BLaER1 treated with 17β-estradiol and CSF1 and Interleukin-3, amounts not matched to agents 10 nM and 100 nM (cell line): ENCODE measurements at regions not wholly inside any gene's neighbourhood (a gene's known extent, or its start where the extent isn't known, plus 50 kb on each side); places are given as distances from the start of the nearest gene placed in this dataset.
"Not testable (repeated sequence)": the region's sequence is repeated elsewhere in the genome, so short reads cannot be mapped to it uniquely, and the experiment has no call there.

Experiments used
- H3K27ac ChIP-seq, 11 experiments: shearing (Covaris generic); formaldehyde crosslinking; 2 replicates each; pipeline ENCODE4 v1.8.1; 2022
- H3K27me3 ChIP-seq, 11 experiments: shearing (Covaris generic); formaldehyde crosslinking; 2 replicates each; pipeline ENCODE4 v1.8.1; 2022
- H3K36me3 ChIP-seq, 11 experiments: shearing (Covaris generic); formaldehyde crosslinking; 2 replicates each; pipeline ENCODE4 v1.8.1; 2022
- H3K4me1 ChIP-seq, 10 experiments: shearing (Covaris generic); formaldehyde crosslinking; 2 replicates each; pipeline ENCODE4 v1.8.1; 2022
- H3K4me2 ChIP-seq, 11 experiments: shearing (Covaris generic); formaldehyde crosslinking; 2 replicates each; pipeline ENCODE4 v1.8.1; 2022
- H3K4me3 ChIP-seq, 10 experiments: shearing (Covaris generic); formaldehyde crosslinking; 2 replicates each; pipeline ENCODE4 v1.8.1; 2022
- H3K9ac ChIP-seq, 11 experiments: shearing (Covaris generic); formaldehyde crosslinking; 2 replicates each; pipeline ENCODE4 v1.8.1; 2022
- H3K9me3 ChIP-seq, 11 experiments: shearing (Covaris generic); formaldehyde crosslinking; replicated peaks in 1 of 11; 2 replicates each; pipeline ENCODE4 v1.8.1; 2022
- H4K20me1 ChIP-seq, 11 experiments: shearing (Covaris generic); formaldehyde crosslinking; 2 replicates each; pipeline ENCODE4 v1.8.1; 2022
- Cebpa-rat ChIP-seq, 11 experiments: shearing (Covaris generic); IDR thresholded peaks; 2 replicates each; pipeline ENCODE4 v1.8.1; 2022

- not testable (repeated sequence) for H3K4me2 ChIP-seq, H3K4me1 ChIP-seq, H3K36me3 ChIP-seq, H3K27ac ChIP-seq, H3K4me3 ChIP-seq, H3K9ac ChIP-seq, H4K20me1 ChIP-seq, H3K27me3 ChIP-seq
- H3K9me3 ChIP-seq = peaks cover 20 to 30% (median 23%) of the 10 kb centered on the region in 11 experiments
Observed at GRCh38 chr4:142897518-142897917, 51.4 kb upstream of the INPP4B start.

DNA sequence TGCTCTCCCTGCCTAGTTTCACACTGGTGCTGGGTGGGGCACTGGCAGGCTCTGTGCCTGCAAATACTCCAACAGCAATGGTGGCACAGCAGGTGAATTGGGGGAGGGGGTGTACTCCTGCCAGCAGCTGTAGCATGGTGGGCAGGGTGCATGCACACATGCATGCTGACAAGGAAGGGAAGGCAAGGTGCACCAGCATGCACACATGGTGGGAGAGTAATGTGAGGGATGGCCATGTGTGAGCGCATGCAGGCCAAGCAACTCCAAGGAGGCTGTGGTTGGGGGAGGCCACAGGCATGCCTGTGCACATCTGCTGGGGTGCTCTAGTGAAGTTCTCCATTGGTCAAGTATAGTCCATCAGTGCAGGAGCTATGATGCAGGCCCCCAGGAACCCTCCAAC, 54.5 kb upstream of the INPP4B start:
- Histone ChIP-seq H3K9ac (no peak overlapping the region), H3K4me2 (no peak overlapping the region), H4K20me1 (no peaks in the 10 kb centered on the region), H3K27ac (no peak overlapping the region), H3K9me3 (peaks cover 0 to 16% (median 0%) of the 10 kb centered on the region in 11 experiments; a peak in 4 of 22 replicates), H3K4me3 (no peak overlapping the region), H3K4me1 (no peaks in the 10 kb centered on the region), H3K27me3 (no peaks in the 10 kb centered on the region), H3K36me3 (no peaks in the 10 kb centered on the region)
- no peak for TF ChIP-seq Cebpa-rat (IDR thresholded peaks at IDR 0.05)

DNA sequence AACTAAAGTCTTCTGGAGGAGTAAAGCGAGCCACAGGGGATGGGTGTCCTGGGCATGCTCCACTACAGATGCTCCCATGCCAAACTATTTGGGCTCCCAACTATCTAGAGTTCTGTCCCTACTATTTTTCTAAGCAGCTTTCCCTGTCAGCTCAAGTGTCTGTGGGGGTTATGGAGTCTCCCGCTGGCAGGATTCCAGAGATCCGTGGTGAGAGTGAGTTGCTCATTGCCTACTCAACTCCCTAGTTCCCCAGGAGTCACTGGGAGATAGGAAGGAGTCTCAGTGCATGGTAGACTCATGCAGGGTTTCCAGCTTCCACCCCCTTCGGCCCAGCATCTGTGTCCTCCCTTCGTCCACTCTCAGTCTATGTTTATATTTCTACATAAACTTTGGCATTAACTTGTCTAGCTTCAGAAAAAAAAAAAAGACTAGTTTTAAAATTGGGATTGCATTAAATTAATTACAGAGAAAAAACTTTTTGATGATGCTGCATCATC, 55.1 kb upstream of the INPP4B start:
- Histone ChIP-seq H3K4me3 (no peak overlapping the region), H3K27ac (no peak overlapping the region), H3K4me1 (no peaks in the 10 kb centered on the region), H3K36me3 (no peaks in the 10 kb centered on the region), H3K9me3 (peaks cover 0 to 14% (median 0%) of the 10 kb centered on the region in 11 experiments; a peak in 4 of 22 replicates), H3K9ac (no peak overlapping the region), H4K20me1 (no peaks in the 10 kb centered on the region), H3K4me2 (no peak overlapping the region), H3K27me3 (no peaks in the 10 kb centered on the region)
- TF ChIP-seq Cebpa-rat (IDR thresholded peaks at IDR 0.05) = no peak

DNA sequence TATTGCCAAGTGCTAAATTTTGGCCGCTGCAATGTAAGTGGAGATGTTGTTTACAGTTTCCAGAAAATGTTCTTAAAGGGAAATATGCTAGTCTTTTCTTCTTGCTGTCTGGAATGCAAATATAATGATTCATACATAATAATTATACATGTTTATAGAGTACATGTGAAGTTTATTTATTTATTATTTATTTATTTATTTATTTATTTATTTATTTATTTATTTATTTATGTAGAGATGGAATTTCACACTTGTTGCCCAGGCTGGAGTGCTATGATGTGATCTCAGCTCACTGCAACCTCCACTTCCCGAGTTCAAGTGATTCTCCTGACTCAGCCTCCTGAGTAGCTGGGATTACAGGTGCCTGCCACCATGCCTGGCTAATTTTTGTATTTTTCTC, 57.5 kb upstream of the INPP4B start:
- H3K4me2 ChIP-seq, H3K9ac ChIP-seq, H4K20me1 ChIP-seq, H3K27me3 ChIP-seq, H3K4me1 ChIP-seq, H3K4me3 ChIP-seq, H3K36me3 ChIP-seq, H3K27ac ChIP-seq: not testable (repeated sequence)
- peaks cover 0 to 14% (median 0%) of the 10 kb centered on the region in 11 experiments; a peak in 3 of 22 replicates for H3K9me3 ChIP-seq

DNA sequence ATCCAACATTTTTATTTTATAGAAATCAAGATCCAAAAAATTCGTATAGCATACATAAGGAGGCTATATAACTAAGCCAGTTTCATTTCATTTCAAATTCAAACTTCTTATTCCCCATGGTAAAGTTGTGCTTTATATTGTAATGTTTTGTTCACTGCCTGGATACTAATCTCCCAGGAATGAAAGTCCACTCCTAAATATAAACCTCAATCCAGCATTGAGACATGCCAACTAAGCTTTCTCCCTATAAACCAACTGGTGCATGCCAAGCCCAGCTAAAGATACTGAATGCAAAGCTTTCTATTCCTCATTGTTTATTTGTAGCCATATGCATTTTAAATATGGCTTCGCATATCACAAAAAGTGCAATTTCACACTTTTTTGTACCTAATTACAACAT, 63.8 kb upstream of the INPP4B start:
- Histone ChIP-seq H4K20me1 (no peaks in the 10 kb centered on the region), H3K4me1 (no peaks in the 10 kb centered on the region), H3K4me3 (no peak overlapping the region), H3K4me2 (no peak overlapping the region), H3K36me3 (no peaks in the 10 kb centered on the region), H3K9ac (no peak overlapping the region), H3K27ac (no peak overlapping the region), H3K9me3 (peaks cover 0 to 8% (median 0%) of the 10 kb centered on the region in 11 experiments; a peak in 2 of 22 replicates), H3K27me3 (no peaks in the 10 kb centered on the region)
- TF ChIP-seq Cebpa-rat (IDR thresholded peaks at IDR 0.05) = no peak

GRCh38 chr4:142913034-142913433, 66.9 kb upstream of the INPP4B start:
- no peak overlapping the region for H3K9ac ChIP-seq
- no peaks in the 10 kb centered on the region for H3K36me3 ChIP-seq
- no peaks in the 10 kb centered on the region for H3K9me3 ChIP-seq
- TF ChIP-seq Cebpa-rat (IDR thresholded peaks at IDR 0.05) = no peak
- H3K4me3 ChIP-seq = no peak overlapping the region
- no peak overlapping the region for H3K27ac ChIP-seq
- no peak overlapping the region for H3K4me2 ChIP-seq
- H4K20me1 ChIP-seq = no peaks in the 10 kb centered on the region
- no peaks in the 10 kb centered on the region for H3K27me3 ChIP-seq
- no peaks in the 10 kb centered on the region for H3K4me1 ChIP-seq

- H3K27ac ChIP-seq = no peak overlapping the region
- no peak for TF ChIP-seq Cebpa-rat (IDR thresholded peaks at IDR 0.05)
- H4K20me1 ChIP-seq = no peaks in the 10 kb centered on the region
- no peak overlapping the region for H3K4me3 ChIP-seq
- no peaks in the 10 kb centered on the region for H3K27me3 ChIP-seq
- no peak overlapping the region for H3K4me2 ChIP-seq
- H3K36me3 ChIP-seq = no peaks in the 10 kb centered on the region
- no peaks in the 10 kb centered on the region for H3K4me1 ChIP-seq
- no peak overlapping the region for H3K9ac ChIP-seq
- H3K9me3 ChIP-seq = no peaks in the 10 kb centered on the region
Observed at GRCh38 chr4:142913461-142914030, 67.4 kb upstream of the INPP4B start.

DNA sequence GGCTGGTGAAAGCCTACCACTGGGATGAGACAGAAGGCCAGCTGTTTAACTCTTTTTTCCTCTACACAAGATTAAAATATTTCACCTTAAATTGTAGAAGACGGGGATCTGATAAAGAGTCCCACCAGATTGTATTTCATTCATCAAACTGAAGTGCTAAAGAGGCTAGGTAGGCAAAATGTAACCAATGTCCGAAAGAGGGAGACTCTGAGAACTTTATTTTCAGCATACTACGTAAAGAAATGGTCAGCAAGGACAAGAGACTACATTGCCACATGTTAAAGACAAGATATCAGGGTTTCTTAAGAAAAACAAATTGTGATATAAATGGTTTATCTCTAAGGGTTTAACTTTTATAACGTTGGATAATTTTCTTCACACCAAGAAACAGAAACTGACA, 71.6 kb upstream of the INPP4B start:
- Histone ChIP-seq H3K27ac (no peak overlapping the region), H3K4me3 (no peak overlapping the region), H3K4me2 (no peak overlapping the region), H4K20me1 (no peaks in the 10 kb centered on the region), H3K9ac (no peak overlapping the region), H3K36me3 (no peaks in the 10 kb centered on the region), H3K27me3 (no peaks in the 10 kb centered on the region), H3K4me1 (no peaks in the 10 kb centered on the region), H3K9me3 (no peaks in the 10 kb centered on the region)
- no peak for TF ChIP-seq Cebpa-rat (IDR thresholded peaks at IDR 0.05)

DNA sequence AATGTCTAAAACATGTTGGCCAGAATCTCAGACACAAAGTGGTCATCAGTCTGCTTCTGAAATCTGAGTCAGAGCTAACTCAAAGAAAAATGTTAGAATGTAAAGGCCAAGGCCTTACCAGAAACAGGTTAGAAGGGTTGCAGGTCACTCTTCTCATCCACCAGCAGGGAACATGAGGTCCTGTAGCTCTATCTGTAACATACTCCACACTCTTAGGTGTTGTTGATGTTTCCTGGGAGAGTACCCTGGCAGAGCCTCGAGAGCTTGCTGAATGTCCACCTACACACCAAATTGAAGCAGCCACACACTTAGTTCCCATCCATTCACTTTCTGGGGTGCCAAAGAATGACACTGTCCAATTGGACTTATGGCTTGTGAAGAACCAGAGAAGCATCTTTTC, 76.6 kb upstream of the INPP4B start:
- H3K27me3 ChIP-seq = no peaks in the 10 kb centered on the region
- H3K4me1 ChIP-seq = no peaks in the 10 kb centered on the region
- H3K4me2 ChIP-seq = no peak overlapping the region
- no peaks in the 10 kb centered on the region for H3K36me3 ChIP-seq
- H3K9ac ChIP-seq = no peak overlapping the region
- H4K20me1 ChIP-seq = no peaks in the 10 kb centered on the region
- H3K4me3 ChIP-seq = no peak overlapping the region
- no peaks in the 10 kb centered on the region for H3K9me3 ChIP-seq
- no peak for TF ChIP-seq Cebpa-rat (IDR thresholded peaks at IDR 0.05)
- no peak overlapping the region for H3K27ac ChIP-seq

DNA sequence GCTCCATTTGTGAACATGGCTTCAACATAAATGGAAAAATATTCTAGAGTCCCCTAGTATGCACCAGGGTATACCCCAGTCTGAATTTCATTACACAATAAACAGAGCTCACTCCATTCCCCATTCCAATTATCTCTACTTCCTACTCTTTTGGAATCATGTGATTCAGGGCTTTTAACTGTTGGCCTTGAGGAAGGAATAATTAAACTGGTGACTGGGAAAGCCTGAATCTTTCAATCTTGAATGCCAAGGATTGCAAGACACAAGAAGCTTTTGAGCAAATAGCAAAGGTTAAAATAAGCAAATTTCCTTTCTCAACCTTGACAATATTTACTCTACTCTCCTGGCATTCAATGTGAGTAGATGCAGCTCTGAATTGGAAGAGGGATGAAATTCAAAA, 77.5 kb upstream of the INPP4B start:
- no peak overlapping the region for H3K27ac ChIP-seq
- TF ChIP-seq Cebpa-rat (IDR thresholded peaks at IDR 0.05) = no peak

More for the DNA sequence above, 77.5 kb upstream of the INPP4B start:
- Histone ChIP-seq H3K9me3 (no peaks in the 10 kb centered on the region), H3K4me1 (no peaks in the 10 kb centered on the region), H3K36me3 (no peaks in the 10 kb centered on the region), H3K4me3 (no peak overlapping the region), H3K4me2 (no peak overlapping the region), H4K20me1 (no peaks in the 10 kb centered on the region), H3K27me3 (no peaks in the 10 kb centered on the region), H3K9ac (no peak overlapping the region)
